GM18508 (cell line): ENCODE measurements at regions not wholly inside any gene's neighbourhood (a gene's known extent, or its start where the extent isn't known, plus 50 kb on each side); places are given as distances from the start of the nearest gene placed in this dataset.

ENCODE experiments used
- ATAC-seq: cut with Tn5 transposase; IDR thresholded peaks from one replicate; pipeline ENCODE4 v1.9.1; 2021; ENCODE audit warnings: moderate number of reproducible peaks; ENCODE audit not compliant: insufficient read depth, unreplicated experiment

- no peak for ATAC-seq
Measured at GRCh38 chr10:123563994-123564393, 102.2 kb upstream of the GPR26 start.

DNA sequence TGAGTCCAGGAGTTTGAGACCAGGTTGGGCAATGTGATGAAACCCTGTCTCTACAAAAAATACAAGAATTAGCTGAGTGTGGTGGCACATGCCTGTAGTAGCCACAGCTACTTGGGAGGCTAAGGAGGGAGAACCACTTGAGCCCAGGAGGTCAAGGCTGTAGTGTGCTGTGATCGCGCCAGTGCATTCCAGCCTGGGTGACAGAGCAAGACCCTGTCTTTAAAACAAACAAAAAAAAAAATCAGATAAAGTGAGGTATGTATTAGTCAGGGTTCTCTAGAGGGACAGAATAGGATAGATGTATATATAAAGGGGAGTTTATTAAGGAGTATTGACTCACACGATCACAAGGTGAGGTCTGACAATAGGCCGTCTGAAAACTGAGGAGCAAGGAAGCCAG lies 101.5 kb upstream of the GPR26 start:
- no peak for ATAC-seq

DNA sequence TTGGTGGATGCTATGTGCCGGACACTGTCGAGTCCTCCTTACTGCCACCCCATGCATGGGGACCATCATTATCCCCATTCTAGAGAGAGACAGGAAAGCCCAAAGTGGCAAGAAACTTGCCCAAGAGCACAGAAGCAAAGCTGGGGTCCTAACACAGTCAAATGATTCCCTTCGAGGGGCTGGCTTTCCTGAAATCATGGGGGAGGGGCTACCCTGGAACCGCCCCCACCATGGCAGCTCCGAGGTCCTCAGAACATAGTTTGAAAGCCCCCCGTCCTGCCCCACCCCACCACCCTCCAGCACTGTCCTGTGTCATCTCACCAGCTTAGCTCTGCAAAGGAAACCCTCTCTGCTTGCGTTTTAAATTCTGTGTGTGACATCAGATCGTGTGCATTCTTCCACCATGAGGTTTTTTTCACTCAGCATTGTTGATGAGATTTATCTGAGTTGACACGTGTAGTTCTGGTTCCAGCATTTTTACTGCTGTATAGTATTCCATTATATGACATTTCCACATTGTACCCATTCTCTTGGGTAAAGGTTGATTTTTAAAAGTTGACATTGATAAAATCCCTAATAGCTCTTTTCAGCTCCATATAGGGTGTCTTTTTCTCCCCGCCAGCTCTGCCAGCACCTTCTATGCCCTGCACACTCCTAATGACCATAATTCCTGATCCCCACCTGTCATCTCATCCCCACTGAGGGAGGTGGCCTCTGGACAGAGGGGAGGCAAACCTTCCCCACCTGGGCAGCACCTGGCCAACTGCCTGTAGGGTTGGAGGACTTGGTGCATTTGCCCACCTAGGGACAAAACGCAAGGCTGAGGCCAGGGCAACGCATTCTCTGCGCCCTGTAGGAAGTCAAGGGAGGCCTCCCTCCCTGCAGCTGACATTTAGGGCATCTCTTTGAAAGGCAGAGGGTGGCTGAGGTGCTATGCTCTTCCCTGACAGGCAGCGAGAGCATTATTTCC lies 100.2 kb upstream of the GPR26 start:
- no peak for ATAC-seq

- no peak for ATAC-seq
Measured at GRCh38 chr10:123567984-123568739, 98.0 kb upstream of the GPR26 start.

GRCh38 chr10:123568751-123569150 lies 97.4 kb upstream of the GPR26 start:
- ATAC-seq = no peak

DNA sequence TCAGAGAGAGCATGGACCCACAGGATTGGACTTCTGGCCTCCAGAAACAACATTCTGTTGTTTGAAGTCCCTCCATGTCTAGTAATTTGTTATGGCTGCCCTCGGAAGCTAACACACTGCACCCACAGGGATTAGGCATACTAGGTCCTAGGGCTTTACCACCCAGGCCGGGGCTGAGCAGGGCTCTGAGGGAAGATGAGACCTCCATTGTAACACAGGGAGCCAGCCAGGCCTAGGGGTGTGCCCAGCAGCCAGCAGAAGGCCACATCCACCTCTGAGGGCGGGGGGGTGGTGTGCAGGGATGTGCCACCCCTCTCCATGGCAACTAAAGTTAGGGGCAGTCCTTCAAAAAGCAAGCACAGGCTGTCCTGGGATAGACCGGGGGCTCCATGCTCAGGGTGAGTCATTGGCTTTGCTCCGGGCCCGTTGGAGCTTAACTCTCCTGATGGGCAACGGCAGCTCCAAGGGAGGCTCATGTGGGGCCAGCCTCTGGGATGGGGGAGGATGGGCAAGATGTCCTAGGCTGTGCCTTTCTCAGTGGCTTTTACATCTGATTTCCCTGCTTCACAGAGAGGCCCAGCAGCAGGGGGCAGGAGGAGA lies 96.6 kb upstream of the GPR26 start:
- ATAC-seq = no peak

DNA sequence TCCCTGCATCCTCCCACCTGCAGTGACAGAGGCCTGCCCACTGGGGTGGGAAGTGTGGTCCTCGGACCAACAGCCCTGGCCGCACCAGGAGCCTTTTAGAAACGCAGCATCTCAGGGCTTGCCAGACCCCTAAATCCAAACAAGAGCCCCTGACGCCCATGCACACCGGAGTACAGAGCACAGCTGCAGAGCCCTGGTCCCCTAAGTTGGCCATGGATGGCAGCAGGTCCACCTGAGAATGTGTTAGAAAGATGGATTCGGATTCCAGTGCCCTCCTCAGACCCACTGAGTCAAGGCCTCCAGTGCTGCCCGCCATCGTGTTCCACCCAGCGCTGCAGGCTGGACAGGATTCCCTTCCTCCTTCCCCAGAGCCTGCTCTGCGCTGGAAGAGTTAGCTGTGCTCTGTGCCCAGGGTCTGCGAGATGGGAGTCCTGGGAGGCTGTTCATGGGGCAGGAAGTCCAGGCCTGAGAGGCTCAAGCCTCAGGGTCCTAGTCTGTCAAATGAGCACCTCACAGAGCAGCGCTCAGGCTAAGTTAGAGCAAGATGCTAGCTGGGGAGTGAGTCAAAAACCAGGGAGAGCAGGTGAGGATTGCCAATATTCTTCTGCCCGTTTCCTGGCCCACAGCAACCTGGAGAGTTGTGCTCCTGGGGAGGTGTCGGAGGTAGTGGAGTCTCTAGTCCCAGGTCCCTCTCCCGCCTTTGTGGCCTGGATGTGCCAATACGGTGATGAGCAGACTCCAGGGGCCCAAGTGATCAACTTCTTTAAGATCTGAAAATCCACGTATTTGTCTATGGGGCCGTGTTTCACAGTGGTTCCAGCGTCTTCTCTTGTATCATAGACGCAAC lies 95.9 kb upstream of the GPR26 start:
- ATAC-seq = no peak

- no peak for ATAC-seq
Measured at GRCh38 chr10:123570898-123571515, 95.1 kb upstream of the GPR26 start.

DNA sequence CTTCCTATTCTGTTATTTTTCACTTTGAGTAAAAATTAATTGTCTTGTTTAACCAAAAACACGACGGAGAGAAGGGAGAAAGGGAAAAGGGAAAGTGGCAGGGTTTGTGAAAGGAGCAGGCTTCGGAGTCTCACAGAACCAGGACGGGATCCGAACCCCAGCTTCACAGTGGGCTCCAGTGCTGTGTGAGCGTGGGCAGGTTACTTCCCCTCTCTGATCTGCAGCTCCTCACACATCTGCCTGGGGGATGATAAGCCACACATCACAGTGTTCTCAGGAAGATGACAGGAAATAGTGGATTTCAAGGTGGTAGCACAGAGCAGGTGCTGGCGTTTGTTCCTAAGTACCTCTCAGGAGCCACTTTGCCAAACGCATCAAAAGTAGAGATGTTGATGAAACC lies 94.2 kb upstream of the GPR26 start:
- ATAC-seq = no peak

GRCh38 chr10:123573236-123574108 lies 92.7 kb upstream of the GPR26 start:
- ATAC-seq = no peak

DNA sequence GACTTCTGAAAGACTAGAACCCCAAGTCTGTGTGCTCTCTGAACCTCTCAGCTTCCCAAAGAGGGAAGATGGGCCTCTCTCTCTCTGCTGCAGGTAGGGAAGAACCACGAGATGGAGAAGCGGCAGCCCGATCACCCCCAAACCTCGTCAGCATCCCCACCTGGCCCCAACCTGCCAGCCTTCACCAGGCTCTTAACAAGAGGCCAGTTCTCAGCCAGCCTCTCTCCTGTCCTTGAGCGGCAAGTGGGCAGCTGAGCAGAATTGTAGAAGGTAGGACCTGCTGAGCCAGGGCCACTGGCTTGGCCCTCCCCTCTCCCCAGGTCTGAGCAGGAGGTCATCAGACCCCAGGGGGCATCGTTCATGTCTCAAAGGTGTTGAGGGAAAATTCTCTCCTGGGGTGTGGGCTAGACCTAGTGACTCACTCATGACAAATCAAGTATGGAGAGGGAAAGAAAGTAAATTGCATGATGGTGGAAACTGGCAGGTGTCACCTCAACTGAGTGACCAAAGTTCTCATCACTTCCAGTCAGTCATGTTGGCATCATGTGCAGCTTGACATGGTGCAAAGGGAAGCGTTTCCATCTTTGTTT lies 92.0 kb upstream of the GPR26 start:
- no peak for ATAC-seq

- no peak for ATAC-seq
Measured at GRCh38 chr10:123575105-123575504, 91.0 kb upstream of the GPR26 start.

GRCh38 chr10:123576706-123577105 lies 89.4 kb upstream of the GPR26 start:
- no peak for ATAC-seq

DNA sequence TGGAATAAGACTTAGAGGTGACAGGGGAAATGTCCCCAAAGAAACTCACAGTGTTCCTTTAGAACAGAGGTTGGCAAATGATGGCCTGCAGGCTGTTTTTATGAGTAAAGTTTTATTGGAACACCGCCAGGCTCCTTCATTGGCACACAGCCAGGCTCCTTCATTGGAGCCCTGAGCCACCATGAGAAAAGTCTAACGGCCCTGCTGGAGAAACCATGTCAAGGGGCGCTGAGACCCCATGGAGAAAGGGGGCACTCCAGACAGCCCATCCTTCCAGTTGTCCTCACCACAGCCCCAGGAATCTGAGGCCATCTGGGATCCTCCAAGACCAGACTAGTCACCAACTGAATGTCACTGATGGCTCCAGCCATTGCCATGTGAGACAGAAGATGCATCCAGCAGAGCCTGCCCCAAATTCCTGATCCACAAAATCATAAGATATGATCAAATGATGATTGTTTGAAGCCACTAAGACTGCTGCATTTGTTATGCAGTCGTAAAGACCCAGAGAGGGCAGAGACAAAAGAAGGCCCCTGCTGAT lies 88.2 kb upstream of the GPR26 start:
- no peak for ATAC-seq

DNA sequence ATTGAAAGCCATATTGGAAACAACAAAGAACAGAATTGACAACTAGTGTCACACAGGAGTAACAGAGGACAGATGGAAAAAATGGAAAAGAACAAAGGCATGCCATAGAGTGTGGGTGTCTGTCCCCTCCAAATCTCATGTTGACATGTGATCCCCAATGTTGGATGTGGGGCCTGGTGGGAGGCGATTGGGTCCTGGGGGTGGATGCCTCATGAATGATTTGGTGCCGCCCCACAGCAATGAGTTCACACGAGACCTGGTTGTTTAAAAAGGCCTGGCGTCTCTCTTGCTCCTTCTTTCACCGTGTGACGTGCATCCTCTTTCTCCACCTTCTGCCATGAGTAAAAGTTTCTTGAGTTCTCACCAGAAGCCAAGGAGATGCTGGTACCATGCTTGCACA lies 87.4 kb upstream of the GPR26 start:
- no peak for ATAC-seq

DNA sequence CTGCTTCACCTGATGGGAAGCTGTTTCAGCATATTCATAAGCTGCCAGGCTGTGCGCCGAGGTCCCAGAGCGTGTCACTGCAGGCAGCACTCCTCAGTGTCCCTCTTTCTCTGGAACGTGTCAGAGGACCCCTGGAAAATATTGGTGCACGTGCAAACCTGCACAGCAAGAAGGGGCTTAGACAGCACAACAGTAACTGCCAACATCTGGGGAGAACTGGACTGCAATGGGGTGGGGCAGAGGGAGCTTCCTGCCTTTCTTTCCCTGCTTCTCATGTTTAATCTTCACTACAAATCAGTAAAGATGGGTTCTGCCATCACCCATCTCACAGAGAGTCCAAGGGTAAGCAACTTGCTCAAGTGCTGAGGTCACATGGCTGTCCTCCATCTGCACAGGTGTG lies 86.5 kb upstream of the GPR26 start:
- ATAC-seq = no peak

GRCh38 chr10:123580426-123580825 lies 85.7 kb upstream of the GPR26 start:
- no peak for ATAC-seq

DNA sequence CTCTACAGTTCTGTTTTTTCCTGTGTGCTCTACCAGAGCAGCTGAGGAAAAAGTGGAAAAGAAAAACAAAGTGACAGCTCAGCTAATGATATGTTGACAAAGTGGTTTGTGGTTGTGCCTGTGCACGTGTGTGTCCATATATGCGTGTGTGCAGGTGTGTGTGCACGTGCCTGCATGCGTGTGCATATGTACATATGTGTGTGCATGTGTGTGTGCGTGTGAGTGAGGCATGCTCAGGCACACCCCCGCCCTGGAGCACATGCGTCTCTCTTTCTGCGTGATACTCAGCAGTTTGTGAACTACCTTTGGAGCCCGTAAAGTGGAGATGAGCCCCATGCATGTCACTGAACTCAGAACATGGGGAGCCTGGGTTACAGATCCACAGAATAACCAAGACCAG lies 84.5 kb upstream of the GPR26 start:
- no peak for ATAC-seq
